ENCODE measurements at regions not wholly inside any gene's neighbourhood (a gene's known extent, or its start where the extent isn't known, plus 50 kb on each side); places are given as distances from the start of the nearest gene placed in this dataset.
"Not testable (repeated sequence)": the region's sequence is repeated elsewhere in the genome, so short reads cannot be mapped to it uniquely, and the experiment has no call there.

- H3K4me3 ChIP-seq (IDR thresholded peaks at IDR 0.05; ENCODE audit: insufficient read depth, low read depth, low read length) = no peak overlapping the region
- no peaks in the 10 kb centered on the region for H4K20me1 ChIP-seq (ENCODE audit: insufficient read depth)
- H3K4me1 ChIP-seq (ENCODE audit: low read depth, poor library complexity, severe bottlenecking) = no peaks in the 10 kb centered on the region
- H3K27ac ChIP-seq = no peak overlapping the region
- no peak overlapping the region for H3K9ac ChIP-seq
- no peaks in the 10 kb centered on the region for H3K27me3 ChIP-seq (ENCODE audit: insufficient read depth, low read depth)
- H2AFZ ChIP-seq (ENCODE audit: low read depth) = no peak overlapping the region
- no peaks in the 10 kb centered on the region for H3K36me3 ChIP-seq (ENCODE audit: insufficient read depth)
- H3K79me2 ChIP-seq (ENCODE audit: insufficient read depth, low read depth) = no peaks in the 10 kb centered on the region
- no peak for TF ChIP-seq CTCF (conservative IDR thresholded peaks at IDR 0.05; ENCODE audit: low read depth, low read length)
- H3K4me2 ChIP-seq = no peak overlapping the region
Measured at GRCh38 chr6:134389658-134390057, 71.7 kb upstream of the SGK1 start.

- Histone ChIP-seq H3K9ac (no peak overlapping the region), H3K4me2 (no peak overlapping the region), H3K4me3 (IDR thresholded peaks at IDR 0.05; ENCODE audit: insufficient read depth, low read depth, low read length) (no peak overlapping the region), H3K4me1 (ENCODE audit: low read depth, poor library complexity, severe bottlenecking) (no peaks in the 10 kb centered on the region), H3K36me3 (ENCODE audit: insufficient read depth) (no peaks in the 10 kb centered on the region), H3K27ac (no peak overlapping the region), H3K79me2 (ENCODE audit: insufficient read depth, low read depth) (no peaks in the 10 kb centered on the region), H2AFZ (ENCODE audit: low read depth) (no peak overlapping the region), H4K20me1 (ENCODE audit: insufficient read depth) (no peaks in the 10 kb centered on the region), H3K27me3 (ENCODE audit: insufficient read depth, low read depth) (no peaks in the 10 kb centered on the region)
- TF ChIP-seq CTCF (conservative IDR thresholded peaks at IDR 0.05; ENCODE audit: low read depth, low read length) = no peak
Measured at GRCh38 chr6:134389129-134389528, 71.2 kb upstream of the SGK1 start.

- not testable (repeated sequence) for H3K36me3 ChIP-seq (ENCODE audit: insufficient read depth); H2AFZ ChIP-seq (ENCODE audit: low read depth); H3K27me3 ChIP-seq (ENCODE audit: insufficient read depth, low read depth); H3K9ac ChIP-seq; H3K4me1 ChIP-seq (ENCODE audit: low read depth, poor library complexity, severe bottlenecking); H4K20me1 ChIP-seq (ENCODE audit: insufficient read depth); H3K27ac ChIP-seq; H3K79me2 ChIP-seq (ENCODE audit: insufficient read depth, low read depth); H3K4me3 ChIP-seq (IDR thresholded peaks at IDR 0.05; ENCODE audit: insufficient read depth, low read depth, low read length); H3K4me2 ChIP-seq
Measured at GRCh38 chr6:134386482-134386881, 68.6 kb upstream of the SGK1 start.

GRCh38 chr6:134381959-134382358 lies 64.0 kb upstream of the SGK1 start:
- H3K79me2 ChIP-seq (ENCODE audit: insufficient read depth, low read depth) = no peaks in the 10 kb centered on the region
- no peaks in the 10 kb centered on the region for H3K36me3 ChIP-seq (ENCODE audit: insufficient read depth)

GRCh38 chr6:134379599-134379998 lies 61.7 kb upstream of the SGK1 start:
- H4K20me1 ChIP-seq (ENCODE audit: insufficient read depth) = no peaks in the 10 kb centered on the region
- TF ChIP-seq CTCF (conservative IDR thresholded peaks at IDR 0.05; ENCODE audit: low read depth, low read length) = no peak
- H3K4me2 ChIP-seq = no peak overlapping the region

More at GRCh38 chr6:134381959-134382358, 64.0 kb upstream of the SGK1 start:
- Histone ChIP-seq H4K20me1 (ENCODE audit: insufficient read depth) (no peaks in the 10 kb centered on the region), H3K4me3 (IDR thresholded peaks at IDR 0.05; ENCODE audit: insufficient read depth, low read depth, low read length) (no peak overlapping the region), H3K9ac (no peak overlapping the region), H3K4me1 (ENCODE audit: low read depth, poor library complexity, severe bottlenecking) (peaks cover 5% of the 10 kb centered on the region), H2AFZ (ENCODE audit: low read depth) (no peak overlapping the region), H3K27me3 (ENCODE audit: insufficient read depth, low read depth) (no peaks in the 10 kb centered on the region), H3K27ac (no peak overlapping the region), H3K4me2 (no peak overlapping the region)
- no peak for TF ChIP-seq CTCF (conservative IDR thresholded peaks at IDR 0.05; ENCODE audit: low read depth, low read length)

More at GRCh38 chr6:134379599-134379998, 61.7 kb upstream of the SGK1 start:
- Histone ChIP-seq H2AFZ (ENCODE audit: low read depth) (no peak overlapping the region), H3K4me1 (ENCODE audit: low read depth, poor library complexity, severe bottlenecking) (peaks cover 5% of the 10 kb centered on the region), H3K36me3 (ENCODE audit: insufficient read depth) (no peaks in the 10 kb centered on the region), H3K4me3 (IDR thresholded peaks at IDR 0.05; ENCODE audit: insufficient read depth, low read depth, low read length) (no peak overlapping the region), H3K79me2 (ENCODE audit: insufficient read depth, low read depth) (no peaks in the 10 kb centered on the region), H3K27ac (no peak overlapping the region), H3K9ac (no peak overlapping the region), H3K27me3 (ENCODE audit: insufficient read depth, low read depth) (no peaks in the 10 kb centered on the region)

Data from KMS-11 (cell line).